Duodenal mucosa (tissue), 2 donors: ENCODE measurements at regions not wholly inside any gene's neighbourhood (a gene's known extent, or its start where the extent isn't known, plus 50 kb on each side); places are given as distances from the start of the nearest gene placed in this dataset.

Experiments used
- H3K27ac ChIP-seq: one replicate; pipeline ENCODE4 v1.7.0; 2013; ENCODE audit warnings: low read depth, low read length
- H3K27me3 ChIP-seq, 2 donors: one replicate each; pipeline ENCODE4 v1.7.0; 2013; ENCODE audit warnings: low read length in 2 of 2, control low read depth in 1 of 2; ENCODE audit not compliant: insufficient read depth in 2 of 2, control insufficient read depth in 1 of 2
- H3K36me3 ChIP-seq, 2 donors: one replicate each; pipeline ENCODE4 v1.7.0; 2013; ENCODE audit warnings: low read length in 2 of 2, control low read depth in 1 of 2; ENCODE audit not compliant: insufficient read depth in 2 of 2, control insufficient read depth in 1 of 2
- H3K4me1 ChIP-seq, 2 donors: one replicate each; pipeline ENCODE4 v1.7.0; 2013; ENCODE audit warnings: low read length in 2 of 2, control low read depth in 1 of 2; ENCODE audit not compliant: insufficient read depth in 2 of 2, control insufficient read depth in 1 of 2
- H3K4me3 ChIP-seq, 2 donors: one replicate each; pipeline ENCODE4 v1.7.0; 2013; ENCODE audit warnings: low read length in 2 of 2, low read depth in 1 of 2
- H3K9ac ChIP-seq, 2 donors: one replicate each; pipeline ENCODE4 v1.7.0; 2013; ENCODE audit warnings: low read length in 2 of 2, low read depth in 1 of 2
- H3K9me3 ChIP-seq, 2 donors: one replicate each; pipeline ENCODE4 v1.7.0; 2013; ENCODE audit warnings: low read length in 2 of 2, control low read depth in 1 of 2; ENCODE audit not compliant: control insufficient read depth in 1 of 2

GRCh38 chr6:149197482-149197881, 120.0 kb upstream of the TAB2 start:
- Histone ChIP-seq H3K9me3 (peaks cover 0 to 7% of the 10 kb centered on the region in 2 donors), H3K4me3 (no peak overlapping the region), H3K36me3 (no peaks in the 10 kb centered on the region), H3K27me3 (no peaks in the 10 kb centered on the region), H3K4me1 (no peaks in the 10 kb centered on the region), H3K27ac (no peak overlapping the region), H3K9ac (no peak overlapping the region)

DNA sequence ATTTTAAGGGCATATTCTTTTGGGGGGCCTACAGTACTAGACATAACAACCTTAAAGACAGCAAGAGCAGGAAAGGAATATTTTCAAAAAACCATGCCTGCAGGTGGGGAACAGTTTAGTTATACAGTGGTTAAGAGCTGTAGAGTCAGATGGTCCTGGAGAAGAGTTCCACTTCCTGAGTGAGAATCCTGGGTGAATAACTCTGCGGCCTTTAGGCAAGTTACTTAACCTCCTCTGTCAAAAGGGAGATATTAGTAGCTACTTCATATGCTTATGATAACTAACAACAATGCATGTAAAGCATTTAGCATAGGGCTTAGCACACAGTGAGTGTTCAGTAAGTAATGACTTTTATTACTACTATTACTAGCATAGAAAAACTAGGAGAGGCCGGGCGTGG, 119.2 kb upstream of the TAB2 start:
- Histone ChIP-seq H3K4me3 (no peak overlapping the region), H3K9ac (no peak overlapping the region), H3K4me1 (no peaks in the 10 kb centered on the region), H3K27ac (no peak overlapping the region), H3K9me3 (peaks cover 0 to 7% of the 10 kb centered on the region in 2 donors), H3K36me3 (no peaks in the 10 kb centered on the region), H3K27me3 (no peaks in the 10 kb centered on the region)

GRCh38 chr6:149200282-149200945, 117.1 kb upstream of the TAB2 start:
- no peak overlapping the region for H3K9ac ChIP-seq
- H3K27ac ChIP-seq, result no peak overlapping the region
- peaks cover 0 to 7% of the 10 kb centered on the region in 2 donors for H3K9me3 ChIP-seq
- no peaks in the 10 kb centered on the region for H3K4me1 ChIP-seq
- no peak overlapping the region for H3K4me3 ChIP-seq
- no peaks in the 10 kb centered on the region for H3K27me3 ChIP-seq
- H3K36me3 ChIP-seq, result no peaks in the 10 kb centered on the region

DNA sequence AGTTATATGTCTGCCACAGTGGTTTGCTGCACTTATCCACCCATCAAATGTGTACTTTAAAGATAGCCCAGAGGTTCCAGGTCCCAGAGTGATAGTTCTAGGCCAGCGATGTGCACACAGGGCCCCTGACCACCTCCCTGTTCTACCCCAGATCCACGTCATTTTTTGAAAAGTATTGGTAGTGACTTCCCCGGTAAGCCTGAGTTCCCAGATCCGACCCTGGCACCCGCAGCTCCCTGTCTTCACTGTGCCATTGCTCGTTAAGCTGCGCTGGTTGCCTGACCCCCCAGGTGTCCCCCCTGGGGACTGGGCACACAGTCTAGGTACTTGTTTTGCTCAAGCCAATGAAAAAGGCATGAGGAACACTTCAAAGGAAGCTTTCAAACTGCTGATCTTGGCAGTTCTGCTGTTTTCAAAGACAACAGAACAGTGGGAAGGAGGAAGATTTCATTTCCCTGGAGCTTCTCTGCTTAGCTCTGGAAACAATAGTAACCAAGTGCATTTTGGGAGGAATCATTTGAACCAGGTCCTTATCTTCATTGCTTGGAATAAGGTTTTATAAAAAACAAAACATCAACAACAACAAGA, 116.3 kb upstream of the TAB2 start:
- Histone ChIP-seq H3K27ac (no peak overlapping the region), H3K4me1 (no peaks in the 10 kb centered on the region), H3K9ac (no peak overlapping the region), H3K9me3 (peaks cover 0 to 7% of the 10 kb centered on the region in 2 donors), H3K36me3 (no peaks in the 10 kb centered on the region), H3K27me3 (no peaks in the 10 kb centered on the region), H3K4me3 (no peak overlapping the region)

- Histone ChIP-seq H3K4me1 (no peaks in the 10 kb centered on the region), H3K27me3 (no peaks in the 10 kb centered on the region), H3K9ac (no peak overlapping the region), H3K36me3 (no peaks in the 10 kb centered on the region), H3K4me3 (no peak overlapping the region), H3K9me3 (peaks cover 0 to 7% of the 10 kb centered on the region in 2 donors), H3K27ac (no peak overlapping the region)
Measured at GRCh38 chr6:149202100-149202499, 115.4 kb upstream of the TAB2 start.

DNA sequence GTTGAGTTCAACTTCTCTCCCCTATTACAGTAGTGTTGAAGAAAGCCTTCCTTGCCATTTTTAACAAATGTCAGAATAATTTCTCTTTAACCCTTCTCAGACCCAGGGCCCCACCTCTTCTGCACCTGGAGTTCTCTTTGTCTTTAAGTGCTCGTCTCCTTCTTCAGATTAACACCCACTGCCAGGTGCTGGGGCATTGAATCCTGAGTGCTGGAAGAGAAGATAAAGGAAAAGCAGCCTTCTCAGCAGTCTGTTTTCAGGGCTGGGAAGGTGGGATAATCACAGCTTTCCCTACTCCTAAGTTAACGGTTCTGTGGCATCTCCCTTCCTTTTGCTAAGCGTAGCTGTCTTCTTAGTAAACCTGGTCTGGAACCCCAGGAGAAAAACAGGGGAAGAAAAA, 114.6 kb upstream of the TAB2 start:
- Histone ChIP-seq H3K4me3 (no peak overlapping the region), H3K27ac (no peak overlapping the region), H3K36me3 (no peaks in the 10 kb centered on the region), H3K4me1 (no peaks in the 10 kb centered on the region), H3K9me3 (peaks cover 0 to 7% of the 10 kb centered on the region in 2 donors), H3K27me3 (no peaks in the 10 kb centered on the region), H3K9ac (no peak overlapping the region)

- Histone ChIP-seq H3K36me3 (no peaks in the 10 kb centered on the region), H3K27me3 (no peaks in the 10 kb centered on the region), H3K4me1 (no peaks in the 10 kb centered on the region), H3K27ac (no peak overlapping the region), H3K4me3 (no peak overlapping the region), H3K9ac (no peak overlapping the region), H3K9me3 (peaks cover 0 to 7% of the 10 kb centered on the region in 2 donors)
Measured at GRCh38 chr6:149203509-149203908, 114.0 kb upstream of the TAB2 start.

- no peaks in the 10 kb centered on the region for H3K9me3 ChIP-seq
- no peaks in the 10 kb centered on the region for H3K36me3 ChIP-seq
- peaks cover 5 to 6% of the 10 kb centered on the region in 2 donors for H3K4me1 ChIP-seq
- no peak overlapping the region for H3K27ac ChIP-seq
- no peaks in the 10 kb centered on the region for H3K27me3 ChIP-seq
- H3K9ac ChIP-seq, result no peak overlapping the region
- no peak overlapping the region for H3K4me3 ChIP-seq
Measured at GRCh38 chr6:149208134-149208601, 109.3 kb upstream of the TAB2 start.

GRCh38 chr6:149209871-149210775, 107.4 kb upstream of the TAB2 start:
- Histone ChIP-seq H3K4me3 (no peak overlapping the region), H3K9ac (no peak overlapping the region), H3K4me1 (peaks cover 5 to 6% of the 10 kb centered on the region in 2 donors), H3K36me3 (no peaks in the 10 kb centered on the region), H3K27ac (no peak overlapping the region), H3K9me3 (no peaks in the 10 kb centered on the region), H3K27me3 (no peaks in the 10 kb centered on the region)

- no peak overlapping the region for H3K4me3 ChIP-seq
- H3K36me3 ChIP-seq, result no peaks in the 10 kb centered on the region
- H3K9me3 ChIP-seq, result no peaks in the 10 kb centered on the region
- no peaks in the 10 kb centered on the region for H3K27me3 ChIP-seq
- no peak overlapping the region for H3K27ac ChIP-seq
- H3K9ac ChIP-seq, result no peak overlapping the region
- peaks cover 5 to 6% of the 10 kb centered on the region in 2 donors for H3K4me1 ChIP-seq
Measured at GRCh38 chr6:149211046-149211571, 106.4 kb upstream of the TAB2 start.
